Thoracic aorta (tissue), 2 donors: ENCODE measurements at regions not wholly inside any gene's neighbourhood (a gene's known extent, or its start where the extent isn't known, plus 50 kb on each side); places are given as distances from the start of the nearest gene placed in this dataset.

ENCODE experiments used
- ATAC-seq: fragments of 150-250 bp; one replicate; pipeline ENCODE4 v1.8.0; 2017; ENCODE audit warnings: low read depth; ENCODE audit not compliant: insufficient number of reproducible peaks, low FRiP score
- DNase-seq: peaks from one replicate; pipeline ENCODE4 v3.0.0-alpha.2; 2020; ENCODE audit warnings: low spot score
- H3K27ac ChIP-seq, 2 donors: fragments of 200-600 bp; sonication (generic); 1 replicate in 1 of 2; 2 replicates in 1 of 2; pipeline ENCODE4 v1.5.1; 2016; ENCODE audit warnings: mild to moderate bottlenecking in 2 of 2, moderate library complexity in 2 of 2
- H3K27me3 ChIP-seq: fragments of 200-600 bp; sonication (generic); replicated peaks from 2 replicates; pipeline ENCODE4 v1.6.0; 2016; ENCODE audit warnings: mild to moderate bottlenecking; ENCODE audit not compliant: insufficient read depth
- H3K36me3 ChIP-seq: fragments of 200-600 bp; sonication (generic); one replicate; pipeline ENCODE4 v1.5.1; 2016
- H3K4me1 ChIP-seq, 2 donors: fragments of 200-600 bp; sonication (generic); 1 replicate in 1 of 2; 2 replicates in 1 of 2; pipeline versions ENCODE4 v1.5.1 to v1.6.0; 2016; ENCODE audit warnings: low read depth in 2 of 2, mild to moderate bottlenecking in 1 of 2; ENCODE audit not compliant: control insufficient read depth in 1 of 2
- H3K4me3 ChIP-seq: fragments of 200-600 bp; sonication (generic); 2 replicates; pipeline ENCODE4 v1.5.1; 2016; ENCODE audit warnings: mild to moderate bottlenecking
- H3K9me3 ChIP-seq: fragments of 200-600 bp; sonication (generic); 2 replicates; pipeline ENCODE4 v1.5.1; 2016
- CTCF ChIP-seq: fragments of 200-600 bp; sonication (generic); IDR thresholded peaks from one replicate; pipeline ENCODE4 v1.5.1; 2019; ENCODE audit warnings: antibody characterized with exemption

DNA sequence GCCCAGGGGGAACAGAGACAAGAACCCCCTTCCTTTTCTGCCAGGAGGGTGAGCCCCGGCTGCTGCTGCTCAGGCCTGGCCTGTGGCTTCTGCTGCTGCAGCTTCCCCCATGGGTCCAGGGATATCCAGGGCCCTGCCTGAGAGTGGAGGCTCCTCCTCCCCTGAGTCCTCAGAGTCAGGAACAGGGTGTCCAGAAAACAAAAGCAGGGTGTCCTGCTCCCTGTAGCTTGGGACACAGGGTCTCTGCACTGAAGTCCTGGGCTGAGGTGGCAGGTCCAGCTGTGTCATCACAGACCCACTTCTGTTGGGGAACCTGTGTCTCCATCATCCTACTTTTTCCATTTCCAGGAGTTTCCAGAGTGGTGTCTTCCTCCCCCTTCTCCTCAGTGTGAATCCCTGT is 76.1 kb downstream of the ZNF280B start:
- Histone ChIP-seq H3K4me1 (no peaks in the 10 kb centered on the region), H3K36me3 (no peaks in the 10 kb centered on the region), H3K4me3 (no peak overlapping the region), H3K27me3 (no peaks in the 10 kb centered on the region), H3K27ac (no peak overlapping the region), H3K9me3 (no peaks in the 10 kb centered on the region)
- DNase-seq: no peak
- TF ChIP-seq CTCF: no peak
- ATAC-seq: no peak

GRCh38 chr22:22432937-22433336 is 75.6 kb downstream of the ZNF280B start:
- Histone ChIP-seq H3K4me1 (no peaks in the 10 kb centered on the region), H3K27me3 (no peaks in the 10 kb centered on the region)

DNA sequence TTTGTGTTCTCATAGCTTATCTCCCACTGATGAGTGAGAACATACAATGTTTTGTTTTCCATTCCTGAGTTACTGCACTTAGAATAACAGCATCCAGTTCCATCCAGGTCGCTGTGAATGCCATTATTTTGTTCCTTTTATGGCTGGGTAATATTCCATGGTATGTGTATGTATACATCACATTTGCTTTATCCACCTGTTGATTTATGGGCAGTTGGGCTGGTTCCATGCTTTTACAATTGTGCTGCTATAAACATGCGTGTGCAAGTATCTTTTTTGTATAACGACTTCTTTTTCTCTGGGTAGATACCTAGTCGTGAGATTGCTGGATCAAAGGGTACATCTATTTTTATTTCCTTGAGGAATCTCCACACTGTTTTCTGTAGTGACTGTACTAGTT is 74.8 kb downstream of the ZNF280B start:
- no peak for TF ChIP-seq CTCF
- H3K36me3 ChIP-seq: no peaks in the 10 kb centered on the region
- no peak overlapping the region for H3K27ac ChIP-seq
- ATAC-seq (no peak), DNase-seq (no peak)
- no peak overlapping the region for H3K4me3 ChIP-seq
- H3K27me3 ChIP-seq: no peaks in the 10 kb centered on the region
- no peaks in the 10 kb centered on the region for H3K9me3 ChIP-seq
- H3K4me1 ChIP-seq: no peaks in the 10 kb centered on the region

More at GRCh38 chr22:22432937-22433336, 75.6 kb downstream of the ZNF280B start:
- ATAC-seq (no peak), DNase-seq (no peak)
- Histone ChIP-seq H3K36me3 (no peaks in the 10 kb centered on the region), H3K4me3 (no peak overlapping the region), H3K9me3 (no peaks in the 10 kb centered on the region), H3K27ac (no peak overlapping the region)
- no peak for TF ChIP-seq CTCF
